Keratinocyte (primary cell): ENCODE measurements at regions not wholly inside any gene's neighbourhood (a gene's known extent, or its start where the extent isn't known, plus 50 kb on each side); places are given as distances from the start of the nearest gene placed in this dataset.

Experiments used
- DNase-seq: peaks from one replicate; pipeline ENCODE4 v3.0.0-alpha.2; 2011; ENCODE audit warnings: low read depth, missing footprints, low spot score
- FAIRE-seq: peaks from 2 replicates; lab custom pipeline; 2011; peaks lifted over from hg19 to GRCh38; lab: Jason Lieb, UNC
- H2AFZ ChIP-seq: 2 replicates; pipeline ENCODE4 v1.6.0; 2012; ENCODE audit warnings: low read length, control low read depth, inconsistent platforms; ENCODE audit not compliant: control insufficient read depth
- H3K27ac ChIP-seq: 2 replicates; pipeline ENCODE4 v1.5.1; 2011; ENCODE audit warnings: low read length; ENCODE audit not compliant: control insufficient read depth, insufficient read depth
- H3K27me3 ChIP-seq: 3 replicates; pipeline ENCODE4 v1.6.0; 2011; ENCODE audit warnings: low read length; ENCODE audit not compliant: control insufficient read depth, insufficient read depth; ENCODE audit errors: extremely low read depth
- H3K36me3 ChIP-seq, 2 experiments: 2 replicates in 1 of 2; 3 replicates in 1 of 2; pipeline ENCODE4 v1.5.1; 2011; ENCODE audit warnings: low read length in 2 of 2, mild to moderate bottlenecking in 1 of 2; ENCODE audit not compliant: control insufficient read depth in 2 of 2, insufficient read depth in 2 of 2; ENCODE audit errors: extremely low read depth in 1 of 2
- H3K4me1 ChIP-seq: 3 replicates; pipeline ENCODE4 v1.5.1; 2011; ENCODE audit warnings: low read length; ENCODE audit not compliant: control insufficient read depth, insufficient read depth; ENCODE audit errors: extremely low read depth
- H3K4me2 ChIP-seq: 3 replicates; pipeline ENCODE4 v1.6.0; 2011; ENCODE audit warnings: low read depth, low read length; ENCODE audit not compliant: control insufficient read depth, insufficient read depth; ENCODE audit errors: extremely low read depth
- H3K4me3 ChIP-seq, 3 experiments: fragments of 200-600 bp in 1 of 3; sonication (generic) in 1 of 3; 2 replicates in 2 of 3; 3 replicates in 1 of 3; pipeline ENCODE4 v1.5.1; 2011 to 2016; ENCODE audit warnings: low read length in 3 of 3, mild to moderate bottlenecking in 3 of 3, control low read depth in 2 of 3, inconsistent platforms in 1 of 3, low read depth in 1 of 3, mixed read lengths in 1 of 3, mixed run types in 1 of 3, moderate library complexity in 1 of 3; ENCODE audit not compliant: control insufficient read depth in 2 of 3, insufficient read depth in 2 of 3; ENCODE audit errors: extremely low read depth in 1 of 3
- H3K79me2 ChIP-seq: 2 replicates; pipeline ENCODE4 v1.6.0; 2012; ENCODE audit warnings: low read length; ENCODE audit not compliant: control insufficient read depth, insufficient read depth
- H3K9ac ChIP-seq: 3 replicates; pipeline ENCODE4 v1.6.0; 2011; ENCODE audit warnings: low read length; ENCODE audit not compliant: control insufficient read depth, insufficient read depth; ENCODE audit errors: extremely low read depth
- H3K9me1 ChIP-seq: 3 replicates; pipeline ENCODE4 v1.6.0; 2011; ENCODE audit warnings: low read length; ENCODE audit not compliant: control insufficient read depth, insufficient read depth; ENCODE audit errors: extremely low read depth
- H3K9me3 ChIP-seq: 2 replicates; pipeline ENCODE4 v1.5.1; 2012; ENCODE audit warnings: low read depth, low read length; ENCODE audit not compliant: control insufficient read depth
- H4K20me1 ChIP-seq: 3 replicates; pipeline ENCODE4 v1.6.0; 2011; ENCODE audit warnings: low read length; ENCODE audit not compliant: control insufficient read depth, insufficient read depth; ENCODE audit errors: extremely low read depth
- CTCF ChIP-seq, 3 experiments: IDR thresholded peaks in 1 of 3; conservative IDR thresholded peaks in 1 of 3; optimal IDR thresholded peaks in 1 of 3; 2 replicates in 2 of 3; 3 replicates in 1 of 3; pipeline versions ENCODE3 to v1.5.1; 2011; ENCODE audit warnings: low read length in 3 of 3, mild to moderate bottlenecking in 3 of 3, moderate library complexity in 2 of 3, control low read depth in 1 of 3, inconsistent platforms in 1 of 3; ENCODE audit not compliant: insufficient read depth in 2 of 3; ENCODE audit errors: extremely low read depth in 1 of 3
- EZH2 ChIP-seq: IDR thresholded peaks from one replicate; pipeline ENCODE4 v1.6.1; 2012; ENCODE audit warnings: inconsistent platforms, mild to moderate bottlenecking, low read length, moderate library complexity
- dilution Hi-C: fragments of 300-500 bp; cut with MboI; formaldehyde crosslinking; loops from one replicate; pipeline ENCODE4 v1.7.0; 2020; ENCODE audit warnings: low sequenced_read_pairs; ENCODE audit not compliant: extremely low pct_ligation_motif_present

GRCh38 chr4:33421887-33422286 lies 2701.7 kb downstream of the PCDH7 start:
- Histone ChIP-seq H3K9ac (no peak overlapping the region), H3K4me2 (no peak overlapping the region), H3K9me1 (no peaks in the 10 kb centered on the region), H2AFZ (no peak overlapping the region), H3K9me3 (no peaks in the 10 kb centered on the region), H3K27me3 (no peaks in the 10 kb centered on the region), H3K36me3 (no peaks in the 10 kb centered on the region), H4K20me1 (no peaks in the 10 kb centered on the region), H3K4me3 (no peak overlapping the region), H3K4me1 (no peaks in the 10 kb centered on the region), H3K79me2 (no peaks in the 10 kb centered on the region), H3K27ac (no peak overlapping the region)
- TF ChIP-seq EZH2 (no peak), CTCF (optimal IDR thresholded peaks at IDR 0.05 in 1 of 3, IDR thresholded peaks at IDR 0.05 in 1 of 3, conservative IDR thresholded peaks at IDR 0.05 in 1 of 3; ENCODE audit: extremely low read depth in 1 of 3, insufficient read depth in 2 of 3, low read length in 3 of 3) (no peak)
- FAIRE-seq: no peak
- dilution Hi-C loops: no loop called here
- DNase-seq: no peak

- no peaks in the 10 kb centered on the region for H3K36me3 ChIP-seq
- no peak for DNase-seq
- H3K79me2 ChIP-seq: no peaks in the 10 kb centered on the region
- no peak overlapping the region for H3K4me2 ChIP-seq
- H3K9me3 ChIP-seq: no peaks in the 10 kb centered on the region
- no peaks in the 10 kb centered on the region for H3K27me3 ChIP-seq
- dilution Hi-C loops: no loop called here
- H3K4me3 ChIP-seq: no peak overlapping the region
- no peak overlapping the region for H3K9ac ChIP-seq
- H3K4me1 ChIP-seq: no peaks in the 10 kb centered on the region
- no peaks in the 10 kb centered on the region for H4K20me1 ChIP-seq
- H3K27ac ChIP-seq: no peak overlapping the region
- peak overlapping the region; percentile 11 for H2AFZ ChIP-seq
- TF ChIP-seq CTCF (optimal IDR thresholded peaks at IDR 0.05 in 1 of 3, IDR thresholded peaks at IDR 0.05 in 1 of 3, conservative IDR thresholded peaks at IDR 0.05 in 1 of 3; ENCODE audit: extremely low read depth in 1 of 3, insufficient read depth in 2 of 3, low read length in 3 of 3) (no peak), EZH2 (no peak)
- FAIRE-seq: no peak
- no peaks in the 10 kb centered on the region for H3K9me1 ChIP-seq
Observed at GRCh38 chr4:33422656-33423055, 2702.5 kb downstream of the PCDH7 start.
